Right lobe of liver (tissue), 6 donors: ENCODE measurements at regions not wholly inside any gene's neighbourhood (a gene's known extent, or its start where the extent isn't known, plus 50 kb on each side); places are given as distances from the start of the nearest gene placed in this dataset.

Experiments used
- ATAC-seq, 4 donors: fragments of 200-7000 bp; cut with Tn5 transposase; one replicate each; pipeline ENCODE4 v1.9.1; 2020; ENCODE audit warnings: mild to moderate bottlenecking in 4 of 4, moderate library complexity in 4 of 4
- DNase-seq, 3 donors: peaks; one replicate each; pipeline ENCODE4 v3.0.0-alpha.2; 2020
- H3K27ac ChIP-seq, 3 donors: fragments of 200-600 bp; one replicate each; pipeline ENCODE4 v1.8.0; 2022
- H3K27me3 ChIP-seq, 2 donors: fragments of 200-600 bp; one replicate each; pipeline ENCODE4 v1.8.0; 2022
- H3K36me3 ChIP-seq, 4 donors: fragments of 200-600 bp; sonication (generic) in 1 of 4; one replicate each; pipeline versions ENCODE4 v1.5.1 to v1.8.0; 2017 to 2022; ENCODE audit warnings: control low read depth in 1 of 4
- H3K4me1 ChIP-seq, 4 donors: fragments of 200-600 bp; sonication (generic) in 1 of 4; one replicate each; pipeline versions ENCODE4 v1.5.1 to v1.8.0; 2017 to 2022; ENCODE audit warnings: control low read depth in 1 of 4
- H3K4me3 ChIP-seq, 3 donors: fragments of 200-600 bp; one replicate each; pipeline ENCODE4 v1.8.0; 2022
- H3K9me3 ChIP-seq, 4 donors: fragments of 200-600 bp; sonication (generic) in 1 of 4; one replicate each; pipeline versions ENCODE4 v1.5.1 to v1.8.0; 2017 to 2022; ENCODE audit warnings: control low read depth in 1 of 4
- POLR2A ChIP-seq: fragments of 450-650 bp; IDR thresholded peaks from one replicate; pipeline ENCODE4 v1.6.1; 2017; ENCODE audit warnings: antibody characterized with exemption, mild to moderate bottlenecking
- WGBS: methylation state at CpG from one replicate; pipeline ENCODE4 v1.1.6; 2018; ENCODE audit warnings: low coverage, low lambda C conversion rate; ENCODE audit not compliant: insufficient coverage; ENCODE audit errors: missing lambda C conversion rate; 5-methylcytosine and 5-hydroxymethylcytosine counted together
- intact Hi-C, 2 donors: fragments of 100-400 bp; cut with DNase I; formaldehyde crosslinking; loops; one replicate each; pipeline versions ENCODE4 v1.11.2 to v1.14.1; 2022
- TF ChIP-seq, protein P1 (sequence below), 4 donors: fragments of 200-600 bp in 3 of 4; fragments of 450-650 bp in 1 of 4; IDR thresholded peaks; one replicate each; pipeline versions ENCODE4 v1.5.1 to v1.8.0; 2016 to 2022; ENCODE audit warnings: antibody characterized with exemption in 4 of 4, mild to moderate bottlenecking in 2 of 4
- donor health status: DM: no; HTN: yes; CAD: no.
- donor health status: DM: no; HTN: no; CAD: no.
- donor health status: DM: no; HTN: no; CAD: no.
- donor health status: DM: no; HTN: yes; CAD: no.
- donor health status: DM: no; HTN: yes; CAD: no.

DNA sequence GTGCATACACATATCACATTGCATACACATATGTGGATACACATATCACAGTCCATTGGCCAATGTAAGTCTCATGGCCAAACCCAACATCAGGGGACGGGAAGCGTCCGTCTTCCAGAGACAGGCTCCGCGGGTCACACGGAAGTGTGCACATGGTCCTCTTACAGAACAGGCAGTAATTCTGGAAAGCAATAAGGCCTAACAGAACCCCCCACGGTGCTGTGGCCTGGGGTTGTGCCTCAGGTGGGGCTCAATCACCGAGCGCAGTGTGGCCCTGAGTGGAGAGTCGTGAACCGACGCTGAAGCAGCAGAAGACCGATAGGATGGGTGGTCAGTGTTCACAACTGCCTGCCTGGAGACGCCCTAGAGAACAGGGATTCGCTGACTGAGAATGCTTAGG, 857.3 kb downstream of the GALR1 start:
- no peak for TF ChIP-seq POLR2A
- TF ChIP-seq, protein P1, sequence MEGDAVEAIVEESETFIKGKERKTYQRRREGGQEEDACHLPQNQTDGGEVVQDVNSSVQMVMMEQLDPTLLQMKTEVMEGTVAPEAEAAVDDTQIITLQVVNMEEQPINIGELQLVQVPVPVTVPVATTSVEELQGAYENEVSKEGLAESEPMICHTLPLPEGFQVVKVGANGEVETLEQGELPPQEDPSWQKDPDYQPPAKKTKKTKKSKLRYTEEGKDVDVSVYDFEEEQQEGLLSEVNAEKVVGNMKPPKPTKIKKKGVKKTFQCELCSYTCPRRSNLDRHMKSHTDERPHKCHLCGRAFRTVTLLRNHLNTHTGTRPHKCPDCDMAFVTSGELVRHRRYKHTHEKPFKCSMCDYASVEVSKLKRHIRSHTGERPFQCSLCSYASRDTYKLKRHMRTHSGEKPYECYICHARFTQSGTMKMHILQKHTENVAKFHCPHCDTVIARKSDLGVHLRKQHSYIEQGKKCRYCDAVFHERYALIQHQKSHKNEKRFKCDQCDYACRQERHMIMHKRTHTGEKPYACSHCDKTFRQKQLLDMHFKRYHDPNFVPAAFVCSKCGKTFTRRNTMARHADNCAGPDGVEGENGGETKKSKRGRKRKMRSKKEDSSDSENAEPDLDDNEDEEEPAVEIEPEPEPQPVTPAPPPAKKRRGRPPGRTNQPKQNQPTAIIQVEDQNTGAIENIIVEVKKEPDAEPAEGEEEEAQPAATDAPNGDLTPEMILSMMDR (IDR thresholded peaks at IDR 0.05) = no peak
- intact Hi-C loops = no loop called here
- 81% methylated on average over 10 of the region's 15 CpGs for WGBS
- Histone ChIP-seq H3K36me3 (no peaks in the 10 kb centered on the region), H3K4me3 (no peak overlapping the region), H3K27ac (no peak overlapping the region), H3K27me3 (no peaks in the 10 kb centered on the region), H3K4me1 (no peaks in the 10 kb centered on the region), H3K9me3 (no peaks in the 10 kb centered on the region)
- no peak for ATAC-seq
- DNase-seq = no peak

DNA sequence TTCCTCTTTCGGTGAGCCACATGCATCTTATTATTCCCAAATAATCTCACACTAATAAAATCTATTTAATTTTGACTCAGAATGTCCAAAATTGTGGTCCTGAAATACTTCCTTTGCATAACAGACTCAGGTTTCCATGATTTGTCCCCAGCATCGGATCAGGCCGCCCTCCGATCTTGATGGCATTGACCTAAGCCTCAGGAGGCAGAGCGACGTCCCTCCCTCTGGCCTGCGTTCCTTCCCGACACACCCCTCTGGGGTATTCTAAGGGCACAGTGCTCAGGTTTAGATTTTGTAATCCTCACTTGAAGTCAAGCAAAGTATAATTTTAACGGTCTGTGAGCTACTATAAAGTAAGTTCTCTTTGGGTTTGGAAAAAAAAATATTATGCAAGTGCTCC, 857.7 kb downstream of the GALR1 start:
- no peaks in the 10 kb centered on the region for H3K36me3 ChIP-seq
- TF ChIP-seq, protein P1 (IDR thresholded peaks at IDR 0.05) = no peak
- no peak for TF ChIP-seq POLR2A
- H3K27ac ChIP-seq = no peak overlapping the region
- WGBS = 58% methylated on average over 9 of the region's 9 CpGs
- no peaks in the 10 kb centered on the region for H3K27me3 ChIP-seq
- H3K4me3 ChIP-seq = no peak overlapping the region
- ATAC-seq (peak in 2 of 4 donors; percentile 38 to 69), DNase-seq (no peak)
- H3K4me1 ChIP-seq = no peaks in the 10 kb centered on the region
- no peaks in the 10 kb centered on the region for H3K9me3 ChIP-seq
- intact Hi-C loops = no loop called here

DNA sequence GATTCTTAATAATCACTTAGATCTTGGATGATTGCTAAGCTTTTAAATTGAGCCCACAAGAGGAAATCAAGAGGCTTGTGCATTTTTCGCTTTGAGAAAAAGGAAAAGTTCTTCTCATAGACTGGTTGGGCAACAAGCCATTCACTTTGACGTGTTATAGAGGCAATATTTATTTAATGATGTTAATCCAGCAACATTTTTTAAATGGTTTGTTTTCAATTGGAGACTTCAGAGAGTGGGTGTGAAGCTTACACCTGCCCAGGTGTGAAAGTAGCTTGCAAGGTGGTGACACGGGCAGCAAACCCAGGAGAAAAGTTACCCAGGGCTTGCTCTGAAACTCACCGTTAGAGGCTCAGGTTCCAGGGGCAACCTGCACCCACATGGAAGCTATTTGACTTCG, 858.9 kb downstream of the GALR1 start:
- TF ChIP-seq, protein P1 (IDR thresholded peaks at IDR 0.05) = no peak
- no peak for TF ChIP-seq POLR2A
- 45% methylated on average over 5 of the region's 5 CpGs for WGBS
- DNase-seq = no peak

DNA sequence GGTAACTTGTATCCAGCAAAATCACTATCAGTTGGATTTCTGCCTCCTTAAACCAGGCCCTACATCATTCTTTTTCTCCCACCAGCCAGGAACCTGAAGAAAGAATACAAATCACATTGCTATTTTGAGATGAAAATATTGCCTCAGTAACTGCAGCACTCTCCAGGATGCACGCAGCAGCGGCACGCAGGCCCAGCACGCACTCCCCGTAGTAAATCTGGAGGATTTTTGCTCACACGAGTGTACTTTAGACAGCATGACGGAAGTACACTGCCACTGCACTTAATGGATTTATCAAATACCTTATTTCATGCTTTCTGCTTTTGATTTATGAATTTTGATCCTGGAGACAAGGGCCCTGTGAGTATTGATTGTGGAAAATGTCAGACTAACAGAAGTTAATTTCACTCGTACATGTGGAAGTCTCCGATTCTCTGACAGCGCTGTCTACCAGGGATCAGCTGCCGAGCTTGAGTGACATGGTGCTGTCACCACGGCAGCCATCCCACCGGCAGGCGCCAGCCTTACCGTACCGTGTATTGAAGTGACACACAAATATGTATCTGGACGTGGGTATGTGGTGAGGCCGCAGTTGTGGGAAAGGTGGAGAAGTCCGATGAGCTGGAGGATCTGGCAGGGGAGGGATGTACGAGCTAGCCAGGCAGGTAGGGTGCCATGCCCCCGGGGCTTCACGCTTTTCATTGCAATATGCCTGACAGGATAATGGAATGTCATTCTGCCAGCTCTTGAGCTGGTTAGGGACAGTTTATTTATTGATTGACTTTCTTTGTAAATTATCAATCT, 863.7 kb downstream of the GALR1 start:
- Histone ChIP-seq H3K4me1 (no peaks in the 10 kb centered on the region), H3K36me3 (no peaks in the 10 kb centered on the region), H3K4me3 (no peak overlapping the region), H3K9me3 (no peaks in the 10 kb centered on the region), H3K27ac (no peak overlapping the region), H3K27me3 (no peaks in the 10 kb centered on the region)
- WGBS = 79% methylated on average over 16 of the region's 22 CpGs
- intact Hi-C loops = no loop called here
- DNase-seq (no peak), ATAC-seq (no peak)
- no peak for TF ChIP-seq POLR2A
- TF ChIP-seq, protein P1 (IDR thresholded peaks at IDR 0.05) = no peak

More for the DNA sequence above, 858.9 kb downstream of the GALR1 start:
- Histone ChIP-seq H3K36me3 (no peaks in the 10 kb centered on the region), H3K4me3 (no peak overlapping the region), H3K4me1 (no peaks in the 10 kb centered on the region), H3K9me3 (no peaks in the 10 kb centered on the region), H3K27me3 (no peaks in the 10 kb centered on the region), H3K27ac (no peak overlapping the region)
- intact Hi-C loops = no loop called here
- no peak for ATAC-seq
